Endothelial cell of umbilical vein (primary cell): ENCODE measurements at regions not wholly inside any gene's neighbourhood (a gene's known extent, or its start where the extent isn't known, plus 50 kb on each side); places are given as distances from the start of the nearest gene placed in this dataset.

Source experiments
- BruUV-seq: library from RNA; stranded (reverse); fragments of 400-500 nt; replicated peaks from 2 replicates; lab custom pipeline; 2021; lab: Mats Ljungman, UMichigan
- CTCF ChIA-PET: fragments of 300-600, 350-600 bp; sonication (Branson Sonifier 250); formaldehyde crosslinking; loops from one replicate; lab custom pipeline; 2021; ENCODE audit warnings: antibody characterized with exemption, inconsistent platforms; lab: Charles Lee
- POLR2A ChIA-PET: fragments of 300-600, 350-600 bp; sonication (Branson Sonifier 250); formaldehyde crosslinking; loops from one replicate; lab custom pipeline; 2021; ENCODE audit warnings: antibody characterized with exemption, inconsistent platforms; lab: Charles Lee
- DNase-seq: peaks from one replicate; pipeline ENCODE4 v3.0.0-alpha.2; 2011; ENCODE audit warnings: low read depth, low spot score
- FAIRE-seq: peaks from 2 replicates; lab custom pipeline; 2011; peaks lifted over from hg19 to GRCh38; lab: Jason Lieb, UNC
- H2AFZ ChIP-seq: 2 replicates; pipeline ENCODE4 v1.6.0; 2012; ENCODE audit warnings: low read depth, low read length, control low read depth, inconsistent platforms
- H3K27ac ChIP-seq: 2 replicates; pipeline ENCODE4 v1.5.1; 2011; ENCODE audit warnings: low read depth, mild to moderate bottlenecking, control low read depth, low read length, moderate library complexity; ENCODE audit not compliant: insufficient read depth
- H3K27me3 ChIP-seq, 2 experiments: 2 replicates each; pipeline versions ENCODE4 v1.6.0 to v1.6.1; 2011; ENCODE audit warnings: low read length in 2 of 2, mixed read lengths in 1 of 2; ENCODE audit not compliant: control insufficient read depth in 2 of 2, insufficient read depth in 2 of 2
- H3K36me3 ChIP-seq, 2 experiments: 2 replicates in 1 of 2; 3 replicates in 1 of 2; pipeline ENCODE4 v1.5.1; 2011; ENCODE audit warnings: low read length in 2 of 2, mild to moderate bottlenecking in 1 of 2, moderate library complexity in 1 of 2; ENCODE audit not compliant: control insufficient read depth in 2 of 2, insufficient read depth in 2 of 2; ENCODE audit errors: extremely low read depth in 1 of 2
- H3K4me1 ChIP-seq: 3 replicates; pipeline ENCODE4 v1.5.1; 2011; ENCODE audit warnings: mild to moderate bottlenecking, low read length; ENCODE audit not compliant: control insufficient read depth, insufficient read depth; ENCODE audit errors: extremely low read depth
- H3K4me2 ChIP-seq: 2 replicates; pipeline ENCODE4 v1.6.1; 2011; ENCODE audit warnings: low read length, control low read depth, mixed read lengths; ENCODE audit not compliant: insufficient read depth
- H3K4me3 ChIP-seq, 3 experiments: fragments of 200-600 bp in 1 of 3; sonication (generic), shearing (Covaris generic) in 1 of 3; replicated peaks in 1 of 3; 2 replicates each; pipeline ENCODE4 v1.5.1; 2011 to 2016; ENCODE audit warnings: control low read depth in 3 of 3, low read length in 3 of 3, mild to moderate bottlenecking in 2 of 3, inconsistent platforms in 1 of 3, low read depth in 1 of 3, moderate library complexity in 1 of 3; ENCODE audit not compliant: insufficient read depth in 1 of 3
- H3K79me2 ChIP-seq: 2 replicates; pipeline ENCODE4 v1.6.0; 2012; ENCODE audit warnings: low read length, inconsistent platforms; ENCODE audit not compliant: control insufficient read depth, insufficient read depth
- H3K9ac ChIP-seq: replicated peaks from 2 replicates; pipeline ENCODE3; 2011; ENCODE audit warnings: low read length, control low read depth; ENCODE audit not compliant: insufficient read depth; ENCODE audit errors: extremely low read depth
- H3K9me1 ChIP-seq: replicated peaks from 3 replicates; pipeline ENCODE4 v1.6.0; 2011; ENCODE audit warnings: mild to moderate bottlenecking, low read length; ENCODE audit not compliant: control insufficient read depth, insufficient read depth; ENCODE audit errors: extremely low read depth
- H3K9me3 ChIP-seq: replicated peaks from 2 replicates; pipeline ENCODE4 v1.5.1; 2012; ENCODE audit warnings: low read length, inconsistent platforms; ENCODE audit not compliant: control insufficient read depth, insufficient read depth
- H4K20me1 ChIP-seq: replicated peaks from 2 replicates; pipeline ENCODE3; 2011; ENCODE audit warnings: mild to moderate bottlenecking, low read length; ENCODE audit not compliant: control insufficient read depth, insufficient read depth; ENCODE audit errors: extremely low read depth
- CTCF ChIP-seq, 2 donors: IDR thresholded peaks; 1 replicate in 1 of 2; 2 replicates in 1 of 2; pipeline ENCODE4 v1.5.1; 2011; ENCODE audit warnings: low read length in 2 of 2, mild to moderate bottlenecking in 2 of 2, moderate library complexity in 2 of 2, control low read depth in 1 of 2, inconsistent platforms in 1 of 2, low read depth in 1 of 2; ENCODE audit not compliant: insufficient read depth in 1 of 2; ENCODE audit errors: extremely low read depth in 1 of 2
- EZH2 ChIP-seq: IDR thresholded peaks from 2 replicates; pipeline ENCODE4 v1.6.1; 2012; ENCODE audit warnings: borderline replicate concordance, low read depth, mild to moderate bottlenecking, moderate library complexity, low read length, inconsistent platforms; ENCODE audit not compliant: severe bottlenecking
- GATA2 ChIP-seq: IDR thresholded peaks from 2 replicates; pipeline ENCODE4 v1.7.0; 2011; ENCODE audit warnings: low read depth, mild to moderate bottlenecking, moderate library complexity, mixed read lengths, low read length; ENCODE audit not compliant: insufficient read length, insufficient read depth
- JUN ChIP-seq: IDR thresholded peaks from 2 replicates; pipeline ENCODE4 v1.6.1; 2011; ENCODE audit warnings: borderline replicate concordance, low read depth; ENCODE audit not compliant: insufficient read length, insufficient read depth
- POLR2A ChIP-seq: IDR thresholded peaks from 2 replicates; pipeline ENCODE4 v1.6.1; 2012; ENCODE audit warnings: low read depth, mild to moderate bottlenecking, control low read depth, low read length
- dilution Hi-C: fragments of 300-500 bp; cut with MboI; formaldehyde crosslinking; loops from one replicate; pipeline ENCODE4 v1.15.0; 2019; ENCODE audit warnings: low sequenced_read_pairs; ENCODE audit not compliant: extremely low pct_ligation_motif_present
- intact Hi-C: fragments of 100-400 bp; cut with micrococcal nuclease; formaldehyde crosslinking; loops from one replicate; pipeline ENCODE4 v1.10.0; 2022
- TF ChIP-seq, protein P1 (sequence below): IDR thresholded peaks from 2 replicates; pipeline ENCODE4 v1.6.1; 2011; ENCODE audit not compliant: insufficient read depth, insufficient read length

GRCh38 chr4:27121830-27122229 lies 261.2 kb downstream of the STIM2 start:
- H4K20me1 ChIP-seq, result no peaks in the 10 kb centered on the region
- no peak for TF ChIP-seq GATA2
- no peak for TF ChIP-seq POLR2A
- TF ChIP-seq, protein P1, sequence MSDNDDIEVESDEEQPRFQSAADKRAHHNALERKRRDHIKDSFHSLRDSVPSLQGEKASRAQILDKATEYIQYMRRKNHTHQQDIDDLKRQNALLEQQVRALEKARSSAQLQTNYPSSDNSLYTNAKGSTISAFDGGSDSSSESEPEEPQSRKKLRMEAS, result no peak
- no peak for TF ChIP-seq JUN
- no peak for TF ChIP-seq CTCF (IDR thresholded peaks at IDR 0.05; ENCODE audit: extremely low read depth in 1 of 2, insufficient read depth in 1 of 2, low read depth in 1 of 2, low read length in 2 of 2)
- no peak for TF ChIP-seq EZH2
- no peak overlapping the region for H3K27ac ChIP-seq
- H3K9me3 ChIP-seq, result no peaks in the 10 kb centered on the region
- CTCF ChIA-PET, result no interaction called here
- H3K79me2 ChIP-seq, result no peaks in the 10 kb centered on the region
- H3K4me3 ChIP-seq, result no peak overlapping the region
- H3K36me3 ChIP-seq, result no peaks in the 10 kb centered on the region
- DNase-seq, result no peak
- no peaks in the 10 kb centered on the region for H3K4me1 ChIP-seq
- no peak for FAIRE-seq
- intact Hi-C loops (no loop called here), dilution Hi-C loops (no loop called here)
- H2AFZ ChIP-seq, result no peak overlapping the region
- H3K9ac ChIP-seq, result no peak overlapping the region
- no peaks in the 10 kb centered on the region for H3K9me1 ChIP-seq
- POLR2A ChIA-PET, result no interaction called here
- no TSS peak for BruUV-seq
- no peaks in the 10 kb centered on the region for H3K27me3 ChIP-seq
- H3K4me2 ChIP-seq, result no peak overlapping the region
